Panc1 (cell line): ENCODE measurements at regions not wholly inside any gene's neighbourhood (a gene's known extent, or its start where the extent isn't known, plus 50 kb on each side); places are given as distances from the start of the nearest gene placed in this dataset.

ENCODE experiments used
- ATAC-seq: fragments of 200-7000 bp; cut with Tn5 transposase; 2 replicates; pipeline ENCODE4 v1.9.1; 2020; ENCODE audit warnings: mild to moderate bottlenecking, moderate library complexity
- BruUV-seq: library from RNA; stranded (reverse); fragments of 400-500 nt; replicated peaks from 2 replicates; lab custom pipeline; 2021; lab: Mats Ljungman, UMichigan
- CTCF ChIA-PET: fragments of 300-600 bp; sonication (Branson Sonifier 250); formaldehyde crosslinking; loops from one replicate; lab custom pipeline; 2022; ENCODE audit warnings: antibody characterized with exemption; lab: Charles Lee
- POLR2A ChIA-PET: fragments of 300-600 bp; sonication (Branson Sonifier 250); formaldehyde crosslinking; loops from one replicate; lab custom pipeline; 2022; ENCODE audit warnings: antibody characterized with exemption; lab: Charles Lee
- DNase-seq: peaks from one replicate; pipeline ENCODE4 v3.0.0-alpha.2; 2010; ENCODE audit warnings: low read depth, low spot score
- H3K27ac ChIP-seq: 2 replicates; pipeline ENCODE4 v1.5.1; 2011; ENCODE audit warnings: mild to moderate bottlenecking, low read length, inconsistent platforms
- H3K27me3 ChIP-seq: fragments of 200-500 bp; sonication (Bioruptor generic); 2 replicates; pipeline ENCODE4 v1.6.0; 2014; ENCODE audit warnings: low read length, inconsistent platforms; ENCODE audit not compliant: control insufficient read depth, insufficient read depth
- H3K36me3 ChIP-seq: fragments of 200-500 bp; sonication (Bioruptor generic); 2 replicates; pipeline ENCODE4 v1.5.1; 2014; ENCODE audit warnings: inconsistent platforms, mild to moderate bottlenecking, low read length, moderate library complexity; ENCODE audit not compliant: control insufficient read depth, insufficient read depth
- H3K4me1 ChIP-seq: 2 replicates; pipeline ENCODE4 v1.5.1; 2011; ENCODE audit warnings: inconsistent platforms, mild to moderate bottlenecking, low read length, moderate library complexity; ENCODE audit not compliant: control insufficient read depth, insufficient read depth
- H3K4me3 ChIP-seq, 2 experiments: 2 replicates each; pipeline ENCODE4 v1.5.1; 2011 to 2012; ENCODE audit warnings: low read depth in 2 of 2, low read length in 2 of 2, mild to moderate bottlenecking in 2 of 2, inconsistent platforms in 1 of 2, moderate library complexity in 1 of 2
- H3K9me3 ChIP-seq: fragments of 200-500 bp; sonication (Bioruptor generic); 2 replicates; pipeline ENCODE4 v1.5.1; 2014; ENCODE audit warnings: low read depth, mild to moderate bottlenecking, inconsistent platforms, low read length, moderate library complexity; ENCODE audit not compliant: control insufficient read depth, insufficient read depth
- POLR2AphosphoS5 ChIP-seq: IDR thresholded peaks from 2 replicates; pipeline ENCODE4 v1.6.1; 2012; ENCODE audit warnings: mild to moderate bottlenecking, low read depth, low read length, moderate library complexity
- SIN3A ChIP-seq: IDR thresholded peaks from 2 replicates; pipeline ENCODE4 v1.6.1; 2012; ENCODE audit warnings: low read depth, mild to moderate bottlenecking, low read length, moderate library complexity, borderline replicate concordance; ENCODE audit not compliant: insufficient read depth
- TCF7L2 ChIP-seq: IDR thresholded peaks from 2 replicates; pipeline ENCODE4 v1.6.1; 2011; ENCODE audit warnings: mild to moderate bottlenecking, low read depth, low read length, inconsistent platforms
- in situ Hi-C: cut with HindIII; loops from 2 replicates; pipeline ENCODE4 v1.10.0; 2016; ENCODE audit warnings: low sequenced_read_pairs, low pct_unique_long_range_greater_than_20kb
- intact Hi-C: fragments of 100-400 bp; cut with micrococcal nuclease; formaldehyde crosslinking; loops from one replicate; pipeline ENCODE4 v1.10.0; 2022; ENCODE audit not compliant: unreplicated experiment
- TF ChIP-seq, protein P1 (sequence below), 2 experiments: IDR thresholded peaks; 2 replicates each; pipeline ENCODE4 v1.6.1; 2011 to 2012; ENCODE audit warnings: low read depth in 2 of 2, control low read depth in 1 of 2, low read length in 1 of 2, mild to moderate bottlenecking in 1 of 2, moderate library complexity in 1 of 2; ENCODE audit not compliant: insufficient read depth in 1 of 2
- TF ChIP-seq, protein P2 (sequence below): fragments of 450-650 bp; IDR thresholded peaks from 2 replicates; pipeline ENCODE4 v1.5.1; 2017; ENCODE audit warnings: mild to moderate bottlenecking

DNA sequence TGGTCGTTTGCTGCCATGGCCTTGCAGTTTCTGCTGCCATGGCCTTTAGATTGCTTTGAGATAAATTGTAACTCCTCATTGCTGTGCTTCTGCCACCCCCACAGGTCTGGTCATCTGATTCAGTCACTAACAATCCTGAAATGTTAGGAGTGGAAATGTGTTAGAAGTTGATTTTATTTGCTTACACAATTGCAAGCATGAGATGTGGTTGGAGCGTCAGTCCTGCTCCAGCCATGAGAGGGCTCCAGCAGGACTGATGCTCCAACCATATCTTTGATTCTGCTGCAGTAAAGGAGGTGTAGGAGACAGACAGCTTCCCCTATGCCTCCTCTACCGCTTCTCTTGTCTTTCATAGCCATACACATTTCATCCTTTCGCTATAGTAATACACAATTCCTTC, 226.8 kb upstream of the RGS6 start:
- intact Hi-C loops: no loop called here
- CTCF ChIA-PET: no interaction called here

DNA sequence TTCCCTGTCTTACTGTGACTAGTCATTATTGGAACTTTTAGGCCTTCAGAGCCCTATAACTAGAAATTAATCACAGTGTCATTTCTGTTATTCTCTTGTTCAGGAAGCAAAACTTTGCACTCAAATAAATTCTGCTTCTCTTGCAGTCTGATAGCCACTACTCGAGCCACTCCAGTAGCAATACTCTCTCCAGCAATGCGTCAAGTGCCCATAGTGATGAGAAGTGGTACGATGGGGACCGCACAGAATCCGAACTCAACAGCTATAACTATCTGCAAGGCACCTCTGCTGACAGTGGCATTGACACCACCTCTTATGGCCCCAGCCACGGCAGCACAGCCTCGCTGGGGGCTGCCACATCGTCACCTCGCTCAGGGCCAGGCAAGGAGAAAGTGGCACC, 223.2 kb upstream of the RGS6 start:
- Histone ChIP-seq H3K4me1 (no peaks in the 10 kb centered on the region), H3K4me3 (no peak overlapping the region), H3K9me3 (no peaks in the 10 kb centered on the region), H3K36me3 (no peaks in the 10 kb centered on the region), H3K27ac (no peak overlapping the region), H3K27me3 (no peaks in the 10 kb centered on the region)
- ATAC-seq: no peak
- intact Hi-C loops (no loop called here), in situ Hi-C loops (no loop called here)
- POLR2A ChIA-PET: no interaction called here
- CTCF ChIA-PET: no interaction called here
- TF ChIP-seq POLR2AphosphoS5 (no peak), TCF7L2 (no peak)
- TF ChIP-seq, protein P1, sequence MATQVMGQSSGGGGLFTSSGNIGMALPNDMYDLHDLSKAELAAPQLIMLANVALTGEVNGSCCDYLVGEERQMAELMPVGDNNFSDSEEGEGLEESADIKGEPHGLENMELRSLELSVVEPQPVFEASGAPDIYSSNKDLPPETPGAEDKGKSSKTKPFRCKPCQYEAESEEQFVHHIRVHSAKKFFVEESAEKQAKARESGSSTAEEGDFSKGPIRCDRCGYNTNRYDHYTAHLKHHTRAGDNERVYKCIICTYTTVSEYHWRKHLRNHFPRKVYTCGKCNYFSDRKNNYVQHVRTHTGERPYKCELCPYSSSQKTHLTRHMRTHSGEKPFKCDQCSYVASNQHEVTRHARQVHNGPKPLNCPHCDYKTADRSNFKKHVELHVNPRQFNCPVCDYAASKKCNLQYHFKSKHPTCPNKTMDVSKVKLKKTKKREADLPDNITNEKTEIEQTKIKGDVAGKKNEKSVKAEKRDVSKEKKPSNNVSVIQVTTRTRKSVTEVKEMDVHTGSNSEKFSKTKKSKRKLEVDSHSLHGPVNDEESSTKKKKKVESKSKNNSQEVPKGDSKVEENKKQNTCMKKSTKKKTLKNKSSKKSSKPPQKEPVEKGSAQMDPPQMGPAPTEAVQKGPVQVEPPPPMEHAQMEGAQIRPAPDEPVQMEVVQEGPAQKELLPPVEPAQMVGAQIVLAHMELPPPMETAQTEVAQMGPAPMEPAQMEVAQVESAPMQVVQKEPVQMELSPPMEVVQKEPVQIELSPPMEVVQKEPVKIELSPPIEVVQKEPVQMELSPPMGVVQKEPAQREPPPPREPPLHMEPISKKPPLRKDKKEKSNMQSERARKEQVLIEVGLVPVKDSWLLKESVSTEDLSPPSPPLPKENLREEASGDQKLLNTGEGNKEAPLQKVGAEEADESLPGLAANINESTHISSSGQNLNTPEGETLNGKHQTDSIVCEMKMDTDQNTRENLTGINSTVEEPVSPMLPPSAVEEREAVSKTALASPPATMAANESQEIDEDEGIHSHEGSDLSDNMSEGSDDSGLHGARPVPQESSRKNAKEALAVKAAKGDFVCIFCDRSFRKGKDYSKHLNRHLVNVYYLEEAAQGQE (IDR thresholded peaks at IDR 0.05; ENCODE audit: insufficient read depth in 1 of 2, low read depth in 2 of 2, low read length in 1 of 2): no peak
- no TSS peak for BruUV-seq
- no peak for DNase-seq

More for the DNA sequence above, 226.8 kb upstream of the RGS6 start:
- H3K27ac ChIP-seq: no peak overlapping the region
- POLR2A ChIA-PET: no interaction called here
- no peaks in the 10 kb centered on the region for H3K4me1 ChIP-seq
- DNase-seq (no peak), ATAC-seq (no peak)
- no peak overlapping the region for H3K4me3 ChIP-seq
- BruUV-seq: no TSS peak
- H3K36me3 ChIP-seq: no peaks in the 10 kb centered on the region; the same call in 1 of the 2 replicates
- H3K27me3 ChIP-seq: no peaks in the 10 kb centered on the region
- in situ Hi-C loops: no loop called here
- TF ChIP-seq, protein P1 (IDR thresholded peaks at IDR 0.05; ENCODE audit: insufficient read depth in 1 of 2, low read depth in 2 of 2, low read length in 1 of 2): no peak
- TF ChIP-seq SIN3A (no peak), TCF7L2 (no peak), POLR2AphosphoS5 (no peak)
- TF ChIP-seq, protein P2, sequence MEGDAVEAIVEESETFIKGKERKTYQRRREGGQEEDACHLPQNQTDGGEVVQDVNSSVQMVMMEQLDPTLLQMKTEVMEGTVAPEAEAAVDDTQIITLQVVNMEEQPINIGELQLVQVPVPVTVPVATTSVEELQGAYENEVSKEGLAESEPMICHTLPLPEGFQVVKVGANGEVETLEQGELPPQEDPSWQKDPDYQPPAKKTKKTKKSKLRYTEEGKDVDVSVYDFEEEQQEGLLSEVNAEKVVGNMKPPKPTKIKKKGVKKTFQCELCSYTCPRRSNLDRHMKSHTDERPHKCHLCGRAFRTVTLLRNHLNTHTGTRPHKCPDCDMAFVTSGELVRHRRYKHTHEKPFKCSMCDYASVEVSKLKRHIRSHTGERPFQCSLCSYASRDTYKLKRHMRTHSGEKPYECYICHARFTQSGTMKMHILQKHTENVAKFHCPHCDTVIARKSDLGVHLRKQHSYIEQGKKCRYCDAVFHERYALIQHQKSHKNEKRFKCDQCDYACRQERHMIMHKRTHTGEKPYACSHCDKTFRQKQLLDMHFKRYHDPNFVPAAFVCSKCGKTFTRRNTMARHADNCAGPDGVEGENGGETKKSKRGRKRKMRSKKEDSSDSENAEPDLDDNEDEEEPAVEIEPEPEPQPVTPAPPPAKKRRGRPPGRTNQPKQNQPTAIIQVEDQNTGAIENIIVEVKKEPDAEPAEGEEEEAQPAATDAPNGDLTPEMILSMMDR: no peak
- H3K9me3 ChIP-seq: no peaks in the 10 kb centered on the region
